Panc1 (cell line): ENCODE measurements at regions not wholly inside any gene's neighbourhood (a gene's known extent, or its start where the extent isn't known, plus 50 kb on each side); places are given as distances from the start of the nearest gene placed in this dataset.

Experiments used
- ATAC-seq: fragments of 200-7000 bp; cut with Tn5 transposase; 2 replicates; pipeline ENCODE4 v1.9.1; 2020; ENCODE audit warnings: mild to moderate bottlenecking, moderate library complexity
- BruUV-seq: library from RNA; stranded (reverse); fragments of 400-500 nt; replicated peaks from 2 replicates; lab custom pipeline; 2021; lab: Mats Ljungman, UMichigan
- CTCF ChIA-PET: fragments of 300-600 bp; sonication (Branson Sonifier 250); formaldehyde crosslinking; loops from one replicate; lab custom pipeline; 2022; ENCODE audit warnings: antibody characterized with exemption; lab: Charles Lee
- POLR2A ChIA-PET: fragments of 300-600 bp; sonication (Branson Sonifier 250); formaldehyde crosslinking; loops from one replicate; lab custom pipeline; 2022; ENCODE audit warnings: antibody characterized with exemption; lab: Charles Lee
- DNase-seq: peaks from one replicate; pipeline ENCODE4 v3.0.0-alpha.2; 2010; ENCODE audit warnings: low read depth, low spot score
- H3K27ac ChIP-seq: 2 replicates; pipeline ENCODE4 v1.5.1; 2011; ENCODE audit warnings: mild to moderate bottlenecking, low read length, inconsistent platforms
- H3K27me3 ChIP-seq: fragments of 200-500 bp; sonication (Bioruptor generic); 2 replicates; pipeline ENCODE4 v1.6.0; 2014; ENCODE audit warnings: low read length, inconsistent platforms; ENCODE audit not compliant: control insufficient read depth, insufficient read depth
- H3K36me3 ChIP-seq: fragments of 200-500 bp; sonication (Bioruptor generic); 2 replicates; pipeline ENCODE4 v1.5.1; 2014; ENCODE audit warnings: inconsistent platforms, mild to moderate bottlenecking, low read length, moderate library complexity; ENCODE audit not compliant: control insufficient read depth, insufficient read depth
- H3K4me1 ChIP-seq: 2 replicates; pipeline ENCODE4 v1.5.1; 2011; ENCODE audit warnings: inconsistent platforms, mild to moderate bottlenecking, low read length, moderate library complexity; ENCODE audit not compliant: control insufficient read depth, insufficient read depth
- H3K4me3 ChIP-seq, 2 experiments: 2 replicates each; pipeline ENCODE4 v1.5.1; 2011 to 2012; ENCODE audit warnings: low read depth in 2 of 2, low read length in 2 of 2, mild to moderate bottlenecking in 2 of 2, inconsistent platforms in 1 of 2, moderate library complexity in 1 of 2
- H3K9me3 ChIP-seq: fragments of 200-500 bp; sonication (Bioruptor generic); 2 replicates; pipeline ENCODE4 v1.5.1; 2014; ENCODE audit warnings: low read depth, mild to moderate bottlenecking, inconsistent platforms, low read length, moderate library complexity; ENCODE audit not compliant: control insufficient read depth, insufficient read depth
- POLR2AphosphoS5 ChIP-seq: IDR thresholded peaks from 2 replicates; pipeline ENCODE4 v1.6.1; 2012; ENCODE audit warnings: mild to moderate bottlenecking, low read depth, low read length, moderate library complexity
- REST ChIP-seq, 2 experiments: IDR thresholded peaks; 2 replicates each; pipeline ENCODE4 v1.6.1; 2011 to 2012; ENCODE audit warnings: low read depth in 2 of 2, control low read depth in 1 of 2, low read length in 1 of 2, mild to moderate bottlenecking in 1 of 2, moderate library complexity in 1 of 2; ENCODE audit not compliant: insufficient read depth in 1 of 2
- SIN3A ChIP-seq: IDR thresholded peaks from 2 replicates; pipeline ENCODE4 v1.6.1; 2012; ENCODE audit warnings: low read depth, mild to moderate bottlenecking, low read length, moderate library complexity, borderline replicate concordance; ENCODE audit not compliant: insufficient read depth
- TCF7L2 ChIP-seq: IDR thresholded peaks from 2 replicates; pipeline ENCODE4 v1.6.1; 2011; ENCODE audit warnings: mild to moderate bottlenecking, low read depth, low read length, inconsistent platforms
- in situ Hi-C: cut with HindIII; loops from 2 replicates; pipeline ENCODE4 v1.10.0; 2016; ENCODE audit warnings: low sequenced_read_pairs, low pct_unique_long_range_greater_than_20kb
- intact Hi-C: fragments of 100-400 bp; cut with micrococcal nuclease; formaldehyde crosslinking; loops from one replicate; pipeline ENCODE4 v1.10.0; 2022; ENCODE audit not compliant: unreplicated experiment
- TF ChIP-seq, protein P1 (sequence below): fragments of 450-650 bp; IDR thresholded peaks from 2 replicates; pipeline ENCODE4 v1.5.1; 2017; ENCODE audit warnings: mild to moderate bottlenecking

GRCh38 chr7:115153769-115154477 is 232.0 kb downstream of the MDFIC start:
- ATAC-seq (no peak), DNase-seq (no peak)
- no peaks in the 10 kb centered on the region for H3K36me3 ChIP-seq
- TF ChIP-seq REST (IDR thresholded peaks at IDR 0.05; ENCODE audit: insufficient read depth in 1 of 2, low read depth in 2 of 2, low read length in 1 of 2), result no peak
- no peak for TF ChIP-seq TCF7L2
- TF ChIP-seq, protein P1, sequence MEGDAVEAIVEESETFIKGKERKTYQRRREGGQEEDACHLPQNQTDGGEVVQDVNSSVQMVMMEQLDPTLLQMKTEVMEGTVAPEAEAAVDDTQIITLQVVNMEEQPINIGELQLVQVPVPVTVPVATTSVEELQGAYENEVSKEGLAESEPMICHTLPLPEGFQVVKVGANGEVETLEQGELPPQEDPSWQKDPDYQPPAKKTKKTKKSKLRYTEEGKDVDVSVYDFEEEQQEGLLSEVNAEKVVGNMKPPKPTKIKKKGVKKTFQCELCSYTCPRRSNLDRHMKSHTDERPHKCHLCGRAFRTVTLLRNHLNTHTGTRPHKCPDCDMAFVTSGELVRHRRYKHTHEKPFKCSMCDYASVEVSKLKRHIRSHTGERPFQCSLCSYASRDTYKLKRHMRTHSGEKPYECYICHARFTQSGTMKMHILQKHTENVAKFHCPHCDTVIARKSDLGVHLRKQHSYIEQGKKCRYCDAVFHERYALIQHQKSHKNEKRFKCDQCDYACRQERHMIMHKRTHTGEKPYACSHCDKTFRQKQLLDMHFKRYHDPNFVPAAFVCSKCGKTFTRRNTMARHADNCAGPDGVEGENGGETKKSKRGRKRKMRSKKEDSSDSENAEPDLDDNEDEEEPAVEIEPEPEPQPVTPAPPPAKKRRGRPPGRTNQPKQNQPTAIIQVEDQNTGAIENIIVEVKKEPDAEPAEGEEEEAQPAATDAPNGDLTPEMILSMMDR, result no peak
- no peak for TF ChIP-seq POLR2AphosphoS5
- no peak for TF ChIP-seq SIN3A
- ChIA-PET POLR2A (no interaction called here), CTCF (no interaction called here)
- no peaks in the 10 kb centered on the region for H3K27me3 ChIP-seq
- H3K27ac ChIP-seq, result no peak overlapping the region
- intact Hi-C loops, result no loop called here
- H3K4me1 ChIP-seq, result no peaks in the 10 kb centered on the region
- in situ Hi-C loops, result no loop called here
- no TSS peak for BruUV-seq
- no peaks in the 10 kb centered on the region for H3K9me3 ChIP-seq
- no peak overlapping the region for H3K4me3 ChIP-seq

GRCh38 chr7:115153176-115153575 is 231.3 kb downstream of the MDFIC start:
- no peak for ATAC-seq
- DNase-seq, result no peak
- TF ChIP-seq SIN3A, result no peak
- TF ChIP-seq TCF7L2, result no peak
- H3K36me3 ChIP-seq, result no peaks in the 10 kb centered on the region
- no TSS peak for BruUV-seq
- in situ Hi-C loops (no loop called here), intact Hi-C loops (no loop called here)
- no peaks in the 10 kb centered on the region for H3K27me3 ChIP-seq
- no peak overlapping the region for H3K4me3 ChIP-seq
- no peaks in the 10 kb centered on the region for H3K4me1 ChIP-seq
- ChIA-PET POLR2A (no interaction called here), CTCF (no interaction called here)
- no peak overlapping the region for H3K27ac ChIP-seq
- H3K9me3 ChIP-seq, result no peaks in the 10 kb centered on the region

GRCh38 chr7:115146148-115146547 is 224.3 kb downstream of the MDFIC start:
- TF ChIP-seq REST (IDR thresholded peaks at IDR 0.05; ENCODE audit: insufficient read depth in 1 of 2, low read depth in 2 of 2, low read length in 1 of 2) (no peak), POLR2AphosphoS5 (no peak), TCF7L2 (no peak), SIN3A (no peak)
- TF ChIP-seq, protein P1, result no peak
- ATAC-seq (no peak), DNase-seq (no peak)
- no TSS peak for BruUV-seq
- no peak overlapping the region for H3K4me3 ChIP-seq
- POLR2A ChIA-PET, result no interaction called here
- H3K27me3 ChIP-seq, result no peaks in the 10 kb centered on the region
- no peaks in the 10 kb centered on the region for H3K4me1 ChIP-seq
- H3K9me3 ChIP-seq, result no peaks in the 10 kb centered on the region
- no peak overlapping the region for H3K27ac ChIP-seq
- CTCF ChIA-PET, result no interaction called here
- in situ Hi-C loops (no loop called here), intact Hi-C loops (no loop called here)
- H3K36me3 ChIP-seq, result no peaks in the 10 kb centered on the region
